GM12874 (cell line): ENCODE measurements at regions not wholly inside any gene's neighbourhood (a gene's known extent, or its start where the extent isn't known, plus 50 kb on each side); places are given as distances from the start of the nearest gene placed in this dataset.

ENCODE experiments used
- TF ChIP-seq, protein P1 (sequence below): IDR thresholded peaks from 2 replicates; pipeline ENCODE4 v1.5.1; 2011; ENCODE audit warnings: low read depth, mild to moderate bottlenecking, control low read depth, low read length, moderate library complexity; ENCODE audit not compliant: insufficient read depth

DNA sequence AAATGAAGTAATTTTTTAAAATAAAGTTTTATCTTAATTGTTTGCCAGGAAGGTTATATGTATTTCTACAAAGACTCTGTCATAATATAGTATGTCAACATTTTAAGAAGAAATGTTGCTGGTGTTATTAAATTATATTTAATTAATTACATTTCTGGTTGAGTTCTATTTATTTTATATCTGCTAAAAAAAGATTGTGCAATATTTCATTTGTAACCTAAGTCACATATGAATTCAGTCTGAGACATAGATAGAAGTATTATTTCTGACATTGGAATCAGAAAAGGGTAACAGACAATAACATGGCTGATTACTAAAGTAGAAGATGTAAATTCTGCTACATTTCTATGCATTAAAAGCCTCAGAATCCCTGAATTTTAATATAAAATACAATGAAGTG lies 1985.1 kb downstream of the C4orf33 start:
- TF ChIP-seq, protein P1, sequence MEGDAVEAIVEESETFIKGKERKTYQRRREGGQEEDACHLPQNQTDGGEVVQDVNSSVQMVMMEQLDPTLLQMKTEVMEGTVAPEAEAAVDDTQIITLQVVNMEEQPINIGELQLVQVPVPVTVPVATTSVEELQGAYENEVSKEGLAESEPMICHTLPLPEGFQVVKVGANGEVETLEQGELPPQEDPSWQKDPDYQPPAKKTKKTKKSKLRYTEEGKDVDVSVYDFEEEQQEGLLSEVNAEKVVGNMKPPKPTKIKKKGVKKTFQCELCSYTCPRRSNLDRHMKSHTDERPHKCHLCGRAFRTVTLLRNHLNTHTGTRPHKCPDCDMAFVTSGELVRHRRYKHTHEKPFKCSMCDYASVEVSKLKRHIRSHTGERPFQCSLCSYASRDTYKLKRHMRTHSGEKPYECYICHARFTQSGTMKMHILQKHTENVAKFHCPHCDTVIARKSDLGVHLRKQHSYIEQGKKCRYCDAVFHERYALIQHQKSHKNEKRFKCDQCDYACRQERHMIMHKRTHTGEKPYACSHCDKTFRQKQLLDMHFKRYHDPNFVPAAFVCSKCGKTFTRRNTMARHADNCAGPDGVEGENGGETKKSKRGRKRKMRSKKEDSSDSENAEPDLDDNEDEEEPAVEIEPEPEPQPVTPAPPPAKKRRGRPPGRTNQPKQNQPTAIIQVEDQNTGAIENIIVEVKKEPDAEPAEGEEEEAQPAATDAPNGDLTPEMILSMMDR, result no peak

DNA sequence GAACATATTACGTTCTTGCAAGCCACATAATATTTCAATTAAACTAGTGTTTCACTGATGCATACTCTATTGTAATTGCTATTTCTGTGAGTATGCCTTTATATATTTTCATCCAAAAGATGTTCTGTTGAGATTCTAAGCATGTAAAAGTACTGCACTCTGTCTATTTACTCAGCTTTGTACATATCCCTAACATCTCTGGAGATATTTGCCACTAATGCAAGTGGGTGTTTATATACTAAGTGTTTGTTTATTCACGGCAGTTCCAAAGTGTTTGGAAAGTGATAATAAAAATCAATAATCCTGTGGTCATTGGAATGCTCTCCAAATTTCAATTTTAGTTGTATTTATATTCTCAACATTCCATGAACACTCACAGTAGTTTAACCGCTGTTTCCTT lies 1989.0 kb downstream of the C4orf33 start:
- TF ChIP-seq, protein P1, result no peak

DNA sequence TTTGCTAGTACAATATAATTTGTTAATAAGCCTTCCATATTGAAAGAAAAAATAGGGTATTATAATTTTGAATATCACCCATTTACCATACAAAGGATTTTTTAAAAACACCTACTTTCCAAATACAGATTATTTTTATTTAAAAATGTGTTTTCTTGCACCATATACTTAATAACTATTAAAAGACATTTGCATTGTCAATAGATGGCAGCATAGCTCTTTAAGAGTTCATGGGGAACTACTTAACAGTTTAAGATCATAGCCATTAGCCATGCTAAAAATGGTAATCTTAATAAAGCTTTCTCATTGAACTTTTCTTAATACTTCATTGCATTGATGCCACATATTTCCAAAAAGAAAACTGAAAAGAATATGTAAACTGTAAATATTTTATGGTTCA lies 1995.9 kb downstream of the C4orf33 start:
- TF ChIP-seq, protein P1, result peak; percentile 8; the same call in 1 of the 2 replicates

DNA sequence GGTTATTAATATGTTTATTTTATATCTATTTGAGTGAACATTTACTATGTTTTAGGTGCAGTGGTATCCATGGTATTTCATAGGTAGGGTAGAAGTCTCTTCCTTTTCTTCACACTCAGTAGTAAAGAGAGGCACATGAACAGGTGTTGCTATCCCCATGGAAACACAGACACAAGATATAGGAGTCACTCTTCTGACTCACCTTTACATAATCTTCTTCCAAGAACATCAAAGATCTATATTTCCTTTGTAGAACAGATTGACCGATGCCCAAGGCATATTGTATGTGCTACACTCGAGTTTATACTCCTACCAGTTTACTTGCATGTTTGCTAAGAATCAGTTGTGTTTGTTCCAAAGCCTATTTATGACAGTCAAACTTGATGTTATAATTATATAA lies 1997.4 kb downstream of the C4orf33 start:
- TF ChIP-seq, protein P1, result no peak

DNA sequence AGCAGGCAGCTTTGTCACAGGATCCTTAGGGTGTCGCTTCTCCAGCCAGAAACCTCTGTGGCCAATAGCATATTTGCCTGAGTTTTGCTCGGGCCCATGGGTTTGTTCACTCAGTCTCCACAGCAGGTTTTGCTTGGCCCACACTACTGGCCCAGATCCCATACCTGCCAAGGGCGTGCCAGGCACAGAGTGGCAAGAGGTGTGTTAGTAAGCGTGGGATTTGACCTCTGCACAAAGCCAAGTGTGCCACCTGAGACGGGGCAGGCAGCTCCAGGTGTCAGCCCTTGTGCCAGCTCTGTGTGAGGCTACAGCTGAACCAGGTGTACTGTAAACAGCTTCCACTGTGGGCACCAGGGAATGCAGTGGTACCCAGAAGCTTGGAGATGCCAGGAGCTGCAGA lies 2003.0 kb downstream of the C4orf33 start:
- TF ChIP-seq, protein P1, result no peak

DNA sequence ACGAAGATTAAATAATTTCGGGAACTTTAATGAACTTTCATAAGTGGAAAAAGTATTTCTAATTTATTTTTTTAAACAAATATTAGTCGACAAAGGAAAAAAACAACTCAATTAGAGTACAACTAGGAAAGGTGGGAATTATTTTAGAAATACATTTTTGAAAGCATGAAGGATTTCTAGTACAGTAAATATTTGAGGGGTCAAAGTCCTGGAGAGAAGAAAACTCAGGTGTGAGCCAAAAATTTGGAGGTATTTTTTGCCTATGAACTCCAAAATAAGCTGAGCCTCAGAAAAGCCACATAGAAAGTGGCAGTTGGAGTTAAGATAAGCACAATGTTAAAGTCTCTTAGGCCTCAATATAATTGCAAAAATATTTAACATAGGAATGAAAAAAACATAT lies 2017.3 kb downstream of the C4orf33 start:
- TF ChIP-seq, protein P1, result no peak

DNA sequence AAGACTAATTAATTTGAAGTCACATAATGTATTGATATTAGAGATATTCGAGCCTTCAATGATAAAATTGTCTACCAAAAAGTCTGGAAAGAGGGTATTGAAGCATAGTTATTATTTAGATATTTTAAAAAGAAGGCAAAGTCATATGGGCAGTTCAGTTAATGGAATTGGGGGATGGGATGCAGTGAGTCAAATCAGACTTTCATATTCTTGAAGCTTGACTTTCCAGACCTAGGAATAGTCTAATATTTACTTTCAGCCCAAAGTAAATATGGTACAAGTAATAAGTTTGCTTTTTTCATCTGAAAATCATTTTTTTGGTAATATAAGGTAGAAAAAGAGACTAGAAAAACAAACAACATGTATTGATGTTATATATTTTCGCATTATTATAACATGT lies 2017.8 kb downstream of the C4orf33 start:
- TF ChIP-seq, protein P1, result no peak

DNA sequence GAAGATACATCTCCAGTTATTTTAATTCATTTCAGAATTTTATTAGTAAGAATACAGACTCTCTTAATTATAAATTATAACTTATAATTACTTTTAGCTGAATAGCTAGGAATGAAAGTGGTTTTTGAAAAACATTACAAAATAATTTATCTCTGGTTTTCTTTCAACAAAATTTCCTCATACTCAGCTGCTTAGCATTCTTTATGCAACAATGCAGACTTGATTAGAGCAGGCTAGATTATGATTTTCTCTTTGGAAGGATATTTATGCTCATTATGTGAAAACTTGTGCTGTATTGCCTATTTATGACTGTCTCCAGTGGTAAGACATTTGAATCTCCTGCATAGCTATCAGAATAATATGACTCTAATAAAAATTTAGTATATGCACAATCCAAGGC lies 2023.7 kb downstream of the C4orf33 start:
- TF ChIP-seq, protein P1, result no peak
